ENCODE measurements at regions not wholly inside any gene's neighbourhood (a gene's known extent, or its start where the extent isn't known, plus 50 kb on each side); places are given as distances from the start of the nearest gene placed in this dataset.

GRCh38 chr2:129780316-129781270 lies 198.9 kb upstream of the RAB6C start:
- TF ChIP-seq, protein P1, sequence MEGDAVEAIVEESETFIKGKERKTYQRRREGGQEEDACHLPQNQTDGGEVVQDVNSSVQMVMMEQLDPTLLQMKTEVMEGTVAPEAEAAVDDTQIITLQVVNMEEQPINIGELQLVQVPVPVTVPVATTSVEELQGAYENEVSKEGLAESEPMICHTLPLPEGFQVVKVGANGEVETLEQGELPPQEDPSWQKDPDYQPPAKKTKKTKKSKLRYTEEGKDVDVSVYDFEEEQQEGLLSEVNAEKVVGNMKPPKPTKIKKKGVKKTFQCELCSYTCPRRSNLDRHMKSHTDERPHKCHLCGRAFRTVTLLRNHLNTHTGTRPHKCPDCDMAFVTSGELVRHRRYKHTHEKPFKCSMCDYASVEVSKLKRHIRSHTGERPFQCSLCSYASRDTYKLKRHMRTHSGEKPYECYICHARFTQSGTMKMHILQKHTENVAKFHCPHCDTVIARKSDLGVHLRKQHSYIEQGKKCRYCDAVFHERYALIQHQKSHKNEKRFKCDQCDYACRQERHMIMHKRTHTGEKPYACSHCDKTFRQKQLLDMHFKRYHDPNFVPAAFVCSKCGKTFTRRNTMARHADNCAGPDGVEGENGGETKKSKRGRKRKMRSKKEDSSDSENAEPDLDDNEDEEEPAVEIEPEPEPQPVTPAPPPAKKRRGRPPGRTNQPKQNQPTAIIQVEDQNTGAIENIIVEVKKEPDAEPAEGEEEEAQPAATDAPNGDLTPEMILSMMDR (IDR thresholded peaks at IDR 0.05; ENCODE audit: low read depth, low read length, poor library complexity, severe bottlenecking): no peak
- TF ChIP-seq EZH2phosphoT487 (IDR thresholded peaks at IDR 0.05; ENCODE audit: borderline replicate concordance, low read length): no peak

Data from DOHH2 (cell line).